ENCODE measurements at regions not wholly inside any gene's neighbourhood (a gene's known extent, or its start where the extent isn't known, plus 50 kb on each side); places are given as distances from the start of the nearest gene placed in this dataset.
A peak's percentile ranks its signal among the peaks of the same experiment; 100 is the strongest.

- SMC1A ChIA-PET (ENCODE audit: uncharacterized antibody, unreplicated experiment): interaction anchor here (0.8 to 6.4 kb wide), 17 partner anchors 12 to 150 kb away, joined by 3 to 61 read pairs (median 5); no protein-coding TSS in a partner anchor
- POLR2A ChIA-PET: interaction anchor here (1.5 to 1.8 kb wide), 2 partner anchors 12 to 79 kb away, joined by 3 to 9 read pairs; no protein-coding TSS in a partner anchor
- no TSS peak for BruUV-seq (replicated peaks)
- no peaks in the 10 kb centered on the region for H3K36me3 ChIP-seq (ENCODE audit: control insufficient read depth in 2 of 2, insufficient read depth in 2 of 2, low read length in 1 of 2)
- 95% methylated on average over 2 of the region's 2 CpGs for WGBS (ENCODE audit: insufficient coverage, insufficient replicate concordance, low lambda C conversion rate, missing lambda C conversion rate)
- no peak overlapping the region for H3K4me2 ChIP-seq (ENCODE audit: control insufficient read depth, insufficient read depth)
- peak overlapping the region; percentile 9; the same call in 1 of the 2 replicates for H2AFZ ChIP-seq (ENCODE audit: control insufficient read depth, low read depth, low read length)
- intact Hi-C loops (cut with micrococcal nuclease; ENCODE audit: unreplicated experiment): no loop called here
- CTCF ChIA-PET: interaction anchor here (0.8 to 1.7 kb wide), 6 partner anchors 11 to 83 kb away, joined by 3 to 10 read pairs (median 3); no protein-coding TSS in a partner anchor
- RAD21 ChIA-PET (ENCODE audit: unreplicated experiment): interaction anchor here (0.7 to 2.5 kb wide), 10 partner anchors 12 to 150 kb away, joined by 3 to 28 read pairs (median 5); no protein-coding TSS in a partner anchor
- H3K9me3 ChIP-seq (replicated peaks; ENCODE audit: control insufficient read depth, insufficient read depth, low read length): no peaks in the 10 kb centered on the region; the same call in 2 of the 3 replicates
- ATAC-seq (no peak), FAIRE-seq (no peak), DNase-seq (ENCODE audit: low read depth, low spot score) (no peak)
- H3K4me3 ChIP-seq: 0 out of 2 replicates have a peak overlapping the region, but pooled peaks have one; percentile 18
- no peaks in the 10 kb centered on the region for H3K27me3 ChIP-seq (replicated peaks in 1 of 2; ENCODE audit: control insufficient read depth in 2 of 2, insufficient read depth in 2 of 2, low read length in 1 of 2)
- no peaks in the 10 kb centered on the region for H4K20me1 ChIP-seq (ENCODE audit: control insufficient read depth, insufficient read depth)
- TF ChIP-seq SUPT20H (IDR thresholded peaks at IDR 0.05; ENCODE audit: borderline replicate concordance, control insufficient read depth, low read depth, low read length) (no peak), FOXK2 (IDR thresholded peaks at IDR 0.05) (no peak), SREBF1 (IDR thresholded peaks at IDR 0.05; ENCODE audit: low read length) (no peak), HDGF (IDR thresholded peaks at IDR 0.05) (no peak), SP1 (IDR thresholded peaks at IDR 0.05; ENCODE audit: low read depth, low read length) (no peak), E4F1 (IDR thresholded peaks at IDR 0.05; ENCODE audit: borderline replicate concordance, partially characterized antibody) (no peak), BRCA1 (IDR thresholded peaks at IDR 0.05; ENCODE audit: low read depth, low read length) (no peak), ZBTB11 (CRISPR knock-in tag; IDR thresholded peaks at IDR 0.05) (no peak), CREB1 (IDR thresholded peaks at IDR 0.05; ENCODE audit: low read depth) (no peak), ESRRA (IDR thresholded peaks at IDR 0.05; ENCODE audit: low read length) (no peak)
- H3K79me2 ChIP-seq (ENCODE audit: control insufficient read depth, insufficient read depth, low read length): no peaks in the 10 kb centered on the region
- no peak overlapping the region for H3K27ac ChIP-seq (ENCODE audit: control insufficient read depth, insufficient read depth)
- peaks cover 3% of the 10 kb centered on the region; the same call in 1 of the 2 replicates for H3K4me1 ChIP-seq (ENCODE audit: control insufficient read depth, insufficient read depth, low read length)
- no peak overlapping the region for H3K9ac ChIP-seq (ENCODE audit: control insufficient read depth, insufficient read depth, low read length)
- in situ Hi-C loops (cut with MboI): no loop called here
These were observed 57.1 kb upstream of the SAMSN1 start for GRCh38 chr21:14603202-14603601.
